ENCODE measurements at regions not wholly inside any gene's neighbourhood (a gene's known extent, or its start where the extent isn't known, plus 50 kb on each side); places are given as distances from the start of the nearest gene placed in this dataset.

DNA sequence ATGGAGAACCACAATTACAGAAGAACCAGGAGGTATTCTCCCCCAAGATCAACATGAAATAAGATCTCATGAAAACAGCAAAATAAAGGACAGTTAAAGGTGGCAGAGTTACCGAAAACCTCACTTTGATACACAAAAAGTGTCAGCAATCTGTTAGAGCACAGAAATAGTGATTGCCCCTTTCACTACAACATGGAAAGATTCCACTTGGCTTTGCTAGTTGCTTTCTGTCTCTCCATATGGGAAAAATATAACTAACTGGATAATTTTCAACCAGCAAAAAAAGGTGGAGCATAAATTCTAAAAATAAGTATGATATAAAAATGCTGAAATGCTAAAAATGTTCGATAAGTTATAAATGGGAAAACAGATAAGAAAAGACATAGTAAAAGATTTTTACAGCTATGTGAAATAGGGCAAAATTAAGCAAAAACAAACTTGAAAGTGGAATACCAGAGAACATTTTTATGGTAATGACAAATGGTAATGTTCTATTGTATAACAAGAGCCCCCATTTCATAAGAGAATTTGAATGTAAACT, 90.2 kb downstream of the GPR85 start:
- no peak for TF ChIP-seq CTCF (conservative IDR thresholded peaks at IDR 0.05; ENCODE audit: low read depth in 2 of 2)
- TF ChIP-seq CREB1 (CRISPR knock-in tag; IDR thresholded peaks at IDR 0.05; ENCODE audit: low read depth) = no peak

Data from GM23338 (cell line).